NCI-H2107 treated with DMSO at 0.1 percent for 48 hours (cell line): ENCODE measurements at regions not wholly inside any gene's neighbourhood (a gene's known extent, or its start where the extent isn't known, plus 50 kb on each side); places are given as distances from the start of the nearest gene placed in this dataset.

Experiments used
- DNase-seq: peaks from one replicate; lab custom pipeline; 2025; ENCODE audit not compliant: unreplicated experiment; lab: John Stamatoyannopoulos, UW

DNA sequence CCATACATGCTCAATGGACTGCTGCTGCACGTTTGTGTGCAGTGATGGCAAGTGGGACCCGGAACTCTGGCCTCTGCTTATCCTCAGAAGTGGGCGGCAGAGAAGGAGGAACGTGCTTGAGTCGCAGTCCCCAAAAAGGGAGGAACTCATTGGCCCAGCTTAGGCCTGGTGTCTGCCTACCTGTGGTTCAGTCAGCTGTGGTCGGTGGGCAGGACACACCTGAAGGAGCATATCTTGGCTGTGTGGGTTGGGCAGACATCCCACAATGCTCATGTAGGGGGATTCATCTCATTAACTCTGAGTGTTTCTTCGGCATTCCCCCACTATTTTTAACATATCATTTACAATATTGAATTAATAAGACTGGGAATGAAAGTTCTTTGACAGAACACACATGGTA is 122.9 kb upstream of the IL12B start:
- DNase-seq, result no peak

DNA sequence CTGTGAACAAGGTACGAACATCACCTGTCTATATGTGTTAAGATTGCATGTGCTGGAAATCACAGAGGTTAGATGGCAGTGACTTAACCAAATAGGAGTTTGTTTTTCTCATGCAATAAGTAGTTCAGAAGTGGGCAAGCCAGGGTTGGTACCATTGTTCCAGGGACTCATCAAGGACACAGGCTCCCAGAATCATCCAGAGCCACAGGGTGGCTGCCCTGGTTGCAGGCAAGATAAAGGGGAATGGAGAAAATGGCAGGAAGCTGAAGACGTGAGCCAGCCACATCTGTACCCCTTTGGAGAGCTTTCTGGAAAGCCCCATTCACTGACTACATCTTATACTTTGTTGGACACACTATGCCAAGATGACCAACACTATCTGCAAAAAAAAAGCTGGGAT is 126.0 kb upstream of the IL12B start:
- no peak for DNase-seq

GRCh38 chr5:159456722-159457465 is 126.6 kb upstream of the IL12B start:
- DNase-seq, result no peak

DNA sequence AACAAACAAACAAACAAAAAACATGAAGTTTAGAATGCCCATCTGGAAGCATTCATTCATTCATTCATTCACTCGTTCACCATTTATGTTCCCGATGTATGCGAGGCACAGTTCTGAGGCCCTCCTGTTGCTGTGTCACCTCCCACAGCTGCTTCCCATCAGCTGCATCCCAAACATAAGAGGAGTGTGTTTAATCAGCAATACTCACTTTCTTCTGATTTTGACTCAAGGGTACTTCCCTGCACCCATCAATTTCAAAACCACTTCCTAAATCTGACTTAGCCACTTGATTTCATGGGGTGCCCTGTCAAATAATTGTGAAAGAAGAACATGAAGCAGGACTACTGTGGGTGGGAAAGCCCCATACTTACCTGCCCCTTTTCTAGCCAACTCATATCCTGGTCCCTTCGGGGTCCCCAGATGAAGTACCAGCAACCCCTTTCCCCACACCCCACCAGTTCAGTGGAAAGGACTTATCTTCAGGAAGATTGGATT is 128.0 kb upstream of the IL12B start:
- no peak for DNase-seq

DNA sequence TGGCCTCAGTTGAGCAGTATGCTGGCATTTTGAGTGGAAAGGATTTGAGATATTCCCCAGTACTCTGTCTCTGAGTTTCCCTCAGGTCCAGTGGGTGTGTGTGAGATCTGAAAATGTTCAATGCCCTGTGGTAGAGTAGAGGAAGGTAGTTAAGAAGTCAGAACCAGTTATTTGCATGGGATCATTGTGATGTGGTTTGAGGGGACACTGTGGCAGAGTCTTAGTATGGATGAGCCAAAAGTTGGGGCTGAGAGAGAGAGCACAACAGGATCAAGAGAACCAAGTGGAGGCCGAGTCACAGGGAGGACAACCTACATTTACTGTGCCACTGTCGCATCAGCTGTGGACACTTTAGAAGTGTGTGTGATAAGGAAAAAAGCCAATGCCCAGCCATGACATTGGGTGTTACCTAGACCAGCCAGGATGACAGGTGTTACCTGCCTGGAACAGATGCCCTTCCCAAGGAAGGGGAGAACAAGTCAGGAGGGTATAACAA is 128.9 kb upstream of the IL12B start:
- DNase-seq, result no peak

GRCh38 chr5:159459951-159460538 is 129.8 kb upstream of the IL12B start:
- no peak for DNase-seq

DNA sequence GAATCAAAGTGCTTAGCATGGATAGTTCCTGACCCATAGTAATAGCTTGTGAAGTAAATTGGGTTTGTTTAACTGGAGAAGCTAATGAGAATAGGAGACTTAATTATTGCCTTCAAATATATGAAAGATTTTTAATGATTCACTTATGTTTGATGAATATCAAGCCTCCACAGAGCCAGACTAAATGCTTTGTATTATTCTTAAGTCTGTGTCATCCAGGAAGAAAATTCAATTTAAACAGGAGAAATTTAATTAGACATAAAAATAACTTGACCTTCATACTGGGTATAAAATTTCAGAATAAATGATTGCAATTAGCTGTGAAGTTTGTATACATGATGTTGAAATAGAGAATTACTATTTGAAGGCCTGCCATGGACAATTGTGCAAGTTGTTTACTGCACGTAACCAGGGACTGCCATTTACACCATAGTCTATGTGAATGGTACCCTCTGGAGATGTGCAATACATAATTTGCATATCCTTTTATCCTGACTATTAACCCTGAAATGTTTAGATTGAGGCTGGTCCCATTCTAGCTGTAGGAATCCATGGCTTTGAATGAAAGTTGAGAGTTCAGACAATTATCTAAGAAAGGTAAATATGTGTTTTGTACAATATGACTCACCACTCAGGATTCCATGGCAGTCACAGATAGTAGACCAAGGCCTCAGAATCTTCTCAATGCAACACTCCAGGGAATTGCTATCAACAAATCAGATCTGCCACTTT is 133.5 kb upstream of the IL12B start:
- DNase-seq, result no peak

GRCh38 chr5:159465604-159466003 is 135.3 kb upstream of the IL12B start:
- no peak for DNase-seq

DNA sequence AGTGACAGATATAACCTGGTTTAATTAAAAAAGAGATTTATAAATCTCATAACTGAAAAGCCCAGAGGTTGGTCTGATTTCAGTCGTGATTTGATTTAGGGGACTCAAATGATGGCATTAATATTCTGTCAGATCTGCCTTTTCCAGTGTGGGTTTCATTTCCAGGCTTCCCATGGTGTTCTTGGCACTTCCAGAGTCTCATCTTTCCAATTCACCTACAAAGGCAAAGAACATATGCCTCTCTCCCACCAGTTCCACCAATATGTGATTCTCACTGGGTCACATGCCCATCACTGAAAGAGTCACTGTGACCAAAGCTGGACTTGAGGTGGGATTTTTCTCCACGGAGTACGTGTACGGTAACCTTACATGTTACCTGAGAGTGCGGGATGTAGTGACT is 137.4 kb upstream of the IL12B start:
- no peak for DNase-seq

DNA sequence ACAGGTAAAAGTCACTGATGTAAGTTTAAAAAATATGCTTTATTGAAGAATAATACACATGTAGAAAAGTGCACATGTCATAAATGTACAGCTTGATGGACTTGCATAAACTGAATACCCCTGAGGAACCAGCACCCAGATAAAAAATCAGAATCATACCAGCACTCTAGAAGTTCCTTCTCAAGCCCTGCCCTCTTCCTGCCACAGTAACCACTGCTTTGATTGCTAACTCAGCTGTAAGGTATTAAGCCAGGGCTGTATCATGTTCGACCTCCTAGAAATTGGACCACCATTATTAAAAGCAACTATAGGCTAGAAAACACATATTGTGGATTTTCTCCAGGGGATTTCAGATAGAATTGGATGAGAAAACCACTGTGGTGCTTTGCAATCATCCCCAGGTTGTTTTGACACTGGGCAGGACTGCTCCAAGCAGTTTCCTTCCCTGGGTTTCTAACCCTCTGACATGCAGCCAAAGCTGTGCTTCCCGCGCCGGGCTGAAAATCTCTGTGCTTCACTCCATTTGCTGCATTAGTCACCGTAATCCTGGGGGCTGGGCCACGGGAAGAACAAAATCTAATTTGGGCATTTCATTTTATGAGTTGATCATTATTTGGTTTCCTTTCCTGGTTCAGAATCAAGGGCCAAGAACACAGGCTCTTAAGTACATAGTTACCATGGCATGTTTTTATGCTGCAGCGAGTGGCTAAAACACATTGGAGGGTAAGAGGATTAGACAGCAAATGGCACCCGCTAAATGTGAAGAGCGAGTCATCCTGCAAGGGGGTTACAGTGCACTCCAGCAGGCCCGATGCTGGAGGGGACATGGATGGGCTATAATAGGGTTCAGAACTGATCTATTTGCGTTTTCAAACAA is 139.4 kb upstream of the IL12B start:
- DNase-seq, result no peak

- no peak for DNase-seq
Observed at GRCh38 chr5:159471904-159472303, 141.6 kb upstream of the IL12B start.

DNA sequence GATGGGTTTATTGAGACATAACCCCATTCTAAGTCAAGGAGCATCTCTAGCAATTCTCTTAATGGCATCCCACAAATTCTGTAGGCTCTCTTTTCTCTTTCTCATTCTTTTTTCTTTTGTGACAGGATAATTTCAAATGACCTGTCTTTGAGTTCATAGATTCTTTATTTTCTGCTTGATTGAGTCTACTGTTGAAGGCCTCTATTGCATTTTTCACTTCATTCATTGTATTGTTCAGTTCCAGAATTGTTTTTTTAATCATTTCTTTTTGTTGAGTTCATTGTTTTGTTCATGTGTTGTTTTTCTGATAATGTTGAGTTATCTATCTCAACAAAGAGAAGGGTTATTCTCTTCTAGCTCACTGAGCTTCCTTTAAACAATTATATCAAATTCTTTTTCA is 144.7 kb upstream of the IL12B start:
- DNase-seq, result no peak

- no peak for DNase-seq
Observed at GRCh38 chr5:159478950-159479349, 148.7 kb upstream of the IL12B start.

DNA sequence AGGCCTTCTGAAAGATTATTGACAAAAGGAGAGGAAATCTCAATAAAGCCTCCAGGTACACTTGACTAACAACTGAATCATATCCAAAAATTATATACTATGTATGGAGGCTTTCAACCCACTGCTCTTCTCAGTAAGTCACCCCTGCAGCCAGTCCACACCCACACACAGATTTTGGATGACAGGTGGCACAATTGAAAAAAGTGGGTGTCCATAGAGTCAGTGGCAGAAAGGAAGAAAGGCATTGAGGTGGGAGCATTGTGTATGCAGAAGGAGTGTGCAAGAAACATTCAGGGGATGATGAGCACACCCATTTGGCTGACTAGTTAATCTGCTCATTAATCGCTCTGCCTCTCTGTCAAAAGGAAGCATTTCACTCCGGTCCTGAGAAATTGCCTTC is 150.6 kb upstream of the IL12B start:
- no peak for DNase-seq

- no peak for DNase-seq
Observed at GRCh38 chr5:159481751-159482150, 151.5 kb upstream of the IL12B start.

DNA sequence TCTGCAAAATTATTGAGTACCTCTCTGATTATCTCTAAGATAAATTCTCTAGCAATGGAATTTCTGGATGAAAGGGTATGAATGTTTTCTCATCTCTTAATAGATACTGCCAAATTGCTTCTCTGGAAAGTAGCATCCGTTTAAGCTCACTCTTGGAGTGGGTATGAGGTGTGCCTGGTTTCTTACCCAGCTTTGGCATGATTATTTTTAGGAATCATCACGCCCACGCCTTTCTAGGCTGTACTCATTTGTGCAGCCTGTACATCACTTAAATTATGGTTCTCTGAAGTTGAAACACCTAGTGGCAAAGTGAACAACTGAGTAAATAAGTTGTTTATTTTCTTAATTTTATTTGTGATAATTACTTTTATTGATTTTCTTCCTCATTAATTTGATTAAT is 156.5 kb upstream of the IL12B start:
- no peak for DNase-seq

DNA sequence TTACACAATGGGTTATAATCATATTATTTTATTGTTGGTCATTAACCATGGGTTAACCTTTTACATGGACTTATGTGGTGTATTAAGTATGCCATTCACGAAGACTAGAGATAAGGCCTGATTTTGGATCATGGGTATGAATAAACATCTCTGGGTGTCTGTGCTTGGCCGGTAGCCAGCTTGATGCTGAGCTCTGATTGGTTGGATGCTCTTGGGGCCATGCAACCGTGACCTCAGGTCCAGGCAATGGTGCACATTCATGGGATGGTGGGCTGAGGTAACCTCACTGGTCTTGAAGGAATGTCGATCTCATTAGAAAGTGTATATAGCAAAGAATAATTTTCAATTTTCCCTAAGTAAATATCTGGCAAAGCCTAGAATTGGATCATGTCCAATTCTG is 158.2 kb upstream of the IL12B start:
- no peak for DNase-seq

DNA sequence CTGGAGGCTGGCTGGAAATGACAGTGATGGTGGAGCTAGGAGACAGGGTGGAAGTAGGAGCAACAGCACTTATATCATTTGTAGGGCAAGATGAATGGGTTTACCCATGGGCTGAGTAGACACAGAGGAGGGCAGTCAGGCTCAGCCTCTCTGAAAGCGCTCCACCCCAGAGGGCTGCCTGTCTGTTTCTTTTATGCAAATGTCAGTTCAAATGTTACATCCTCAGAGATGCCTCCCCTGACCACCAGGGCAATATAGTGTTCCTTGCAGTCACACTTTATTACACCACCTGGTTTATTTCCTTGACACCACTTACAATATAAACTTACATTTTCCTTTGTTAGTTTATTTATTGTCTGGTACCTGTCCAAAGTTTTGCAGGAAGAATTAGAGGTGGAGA is 159.5 kb upstream of the IL12B start:
- DNase-seq, result no peak

GRCh38 chr5:159490507-159490906 is 160.2 kb upstream of the IL12B start:
- DNase-seq, result no peak

GRCh38 chr5:159493696-159494095 is 163.4 kb upstream of the IL12B start:
- no peak for DNase-seq

DNA sequence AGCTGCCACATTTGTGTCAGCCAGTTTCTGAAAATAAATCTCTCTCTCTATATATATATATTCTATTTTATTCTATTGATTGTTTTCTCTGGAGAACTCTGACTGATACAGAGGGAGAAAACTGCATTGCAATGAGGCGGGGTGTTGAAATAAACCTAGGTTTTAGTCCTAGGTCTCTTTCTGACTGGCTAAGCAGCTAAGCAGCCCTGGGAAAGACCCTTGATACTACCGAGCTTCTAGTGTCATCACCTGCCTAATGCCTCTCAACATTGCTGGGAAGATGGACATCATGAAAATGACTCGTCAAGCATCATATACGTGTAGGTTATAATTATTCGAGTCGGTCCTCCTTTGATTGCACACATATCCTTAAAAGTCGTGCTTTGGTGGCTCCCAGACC is 166.5 kb upstream of the IL12B start:
- no peak for DNase-seq
